ENCODE measurements at regions not wholly inside any gene's neighbourhood (a gene's known extent, or its start where the extent isn't known, plus 50 kb on each side); places are given as distances from the start of the nearest gene placed in this dataset.

- DNase-seq (ENCODE audit: extremely low spot score, unreplicated experiment), result no peak
- no peak overlapping the region for H3K4me3 Mint-ChIP-seq
- H3K27me3 Mint-ChIP-seq, result no peaks in the 10 kb centered on the region
- no peaks in the 10 kb centered on the region for H3K9me3 Mint-ChIP-seq
- no peaks in the 10 kb centered on the region for H3K4me1 Mint-ChIP-seq (ENCODE audit: unreplicated experiment)
- no peaks in the 10 kb centered on the region for H3K36me3 Mint-ChIP-seq
- TF ChIP-seq, protein P1, sequence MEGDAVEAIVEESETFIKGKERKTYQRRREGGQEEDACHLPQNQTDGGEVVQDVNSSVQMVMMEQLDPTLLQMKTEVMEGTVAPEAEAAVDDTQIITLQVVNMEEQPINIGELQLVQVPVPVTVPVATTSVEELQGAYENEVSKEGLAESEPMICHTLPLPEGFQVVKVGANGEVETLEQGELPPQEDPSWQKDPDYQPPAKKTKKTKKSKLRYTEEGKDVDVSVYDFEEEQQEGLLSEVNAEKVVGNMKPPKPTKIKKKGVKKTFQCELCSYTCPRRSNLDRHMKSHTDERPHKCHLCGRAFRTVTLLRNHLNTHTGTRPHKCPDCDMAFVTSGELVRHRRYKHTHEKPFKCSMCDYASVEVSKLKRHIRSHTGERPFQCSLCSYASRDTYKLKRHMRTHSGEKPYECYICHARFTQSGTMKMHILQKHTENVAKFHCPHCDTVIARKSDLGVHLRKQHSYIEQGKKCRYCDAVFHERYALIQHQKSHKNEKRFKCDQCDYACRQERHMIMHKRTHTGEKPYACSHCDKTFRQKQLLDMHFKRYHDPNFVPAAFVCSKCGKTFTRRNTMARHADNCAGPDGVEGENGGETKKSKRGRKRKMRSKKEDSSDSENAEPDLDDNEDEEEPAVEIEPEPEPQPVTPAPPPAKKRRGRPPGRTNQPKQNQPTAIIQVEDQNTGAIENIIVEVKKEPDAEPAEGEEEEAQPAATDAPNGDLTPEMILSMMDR (conservative IDR thresholded peaks at IDR 0.05), result no peak
- peak overlapping the region; percentile 2 for H3K27ac Mint-ChIP-seq
Measured at GRCh38 chr4:31236020-31236638, 516.0 kb downstream of the PCDH7 start.

DNA sequence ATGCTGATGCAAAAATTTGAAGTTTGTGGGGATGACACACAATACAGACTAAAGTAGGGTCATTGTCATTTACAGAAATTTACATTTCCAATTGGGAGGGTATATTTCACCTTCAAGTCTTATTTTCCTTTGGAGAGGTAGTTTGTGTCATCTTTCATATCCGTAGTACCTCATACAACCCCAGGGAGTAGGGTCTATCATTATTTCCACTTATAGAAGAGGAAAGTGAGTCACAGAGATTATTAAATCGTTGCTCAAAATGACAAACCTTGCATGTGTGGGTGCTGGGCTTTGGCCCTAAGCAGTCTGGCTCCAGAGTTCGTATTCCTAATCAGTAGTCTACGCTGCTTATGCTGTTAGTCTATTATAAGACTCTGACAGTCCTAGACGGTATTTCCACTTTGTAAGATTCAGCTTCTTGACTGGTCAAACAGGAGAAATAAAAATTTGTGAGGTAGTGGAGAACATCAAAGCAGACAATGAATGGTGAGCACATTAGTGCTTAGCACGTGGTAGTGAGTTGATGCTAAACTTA is 516.5 kb downstream of the PCDH7 start:
- TF ChIP-seq, protein P1 (conservative IDR thresholded peaks at IDR 0.05), result no peak
- Mint-ChIP-seq H3K4me3 (no peak overlapping the region), H3K27ac (no peak overlapping the region), H3K4me1 (ENCODE audit: unreplicated experiment) (peaks cover 4% of the 10 kb centered on the region), H3K36me3 (no peaks in the 10 kb centered on the region), H3K27me3 (no peaks in the 10 kb centered on the region), H3K9me3 (no peaks in the 10 kb centered on the region)
- no peak for DNase-seq (ENCODE audit: extremely low spot score, unreplicated experiment)

DNA sequence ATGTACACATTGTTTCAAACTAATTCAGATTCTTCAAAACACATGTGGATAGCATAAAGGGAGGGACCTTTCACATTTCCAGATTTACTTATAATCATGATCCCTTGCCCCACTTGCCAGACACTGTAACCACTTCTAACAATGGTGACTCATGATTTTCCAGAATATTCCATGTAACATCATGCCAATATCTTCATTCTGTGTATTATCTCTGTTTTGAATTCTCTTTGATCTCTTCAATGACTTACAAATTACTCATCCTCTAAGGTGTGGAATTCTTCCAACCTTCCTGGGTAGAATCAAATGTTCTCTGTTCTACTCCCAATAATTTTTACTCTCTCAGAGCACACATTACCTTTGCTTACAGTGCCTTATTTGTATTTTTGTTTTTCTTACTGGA is 517.1 kb downstream of the PCDH7 start:
- peaks cover 5% of the 10 kb centered on the region for H3K4me1 Mint-ChIP-seq (ENCODE audit: unreplicated experiment)
- TF ChIP-seq, protein P1 (conservative IDR thresholded peaks at IDR 0.05), result no peak
- no peaks in the 10 kb centered on the region for H3K9me3 Mint-ChIP-seq
- H3K27ac Mint-ChIP-seq, result no peak overlapping the region
- no peaks in the 10 kb centered on the region for H3K27me3 Mint-ChIP-seq
- no peaks in the 10 kb centered on the region for H3K36me3 Mint-ChIP-seq
- no peak overlapping the region for H3K4me3 Mint-ChIP-seq
- DNase-seq (ENCODE audit: extremely low spot score, unreplicated experiment), result no peak

GRCh38 chr4:31239886-31240285 is 519.7 kb downstream of the PCDH7 start:
- TF ChIP-seq, protein P1 (conservative IDR thresholded peaks at IDR 0.05), result no peak
- H3K27me3 Mint-ChIP-seq, result no peaks in the 10 kb centered on the region
- peaks cover 5% of the 10 kb centered on the region for H3K4me1 Mint-ChIP-seq (ENCODE audit: unreplicated experiment)
- no peaks in the 10 kb centered on the region for H3K36me3 Mint-ChIP-seq
- no peaks in the 10 kb centered on the region for H3K9me3 Mint-ChIP-seq
- DNase-seq (ENCODE audit: extremely low spot score, unreplicated experiment), result no peak
- H3K4me3 Mint-ChIP-seq, result no peak overlapping the region
- no peak overlapping the region for H3K27ac Mint-ChIP-seq

- TF ChIP-seq, protein P1 (conservative IDR thresholded peaks at IDR 0.05), result no peak
- H3K36me3 Mint-ChIP-seq, result no peaks in the 10 kb centered on the region
- H3K9me3 Mint-ChIP-seq, result no peaks in the 10 kb centered on the region
- no peak overlapping the region for H3K4me3 Mint-ChIP-seq
- H3K27ac Mint-ChIP-seq, result no peak overlapping the region
- no peaks in the 10 kb centered on the region for H3K27me3 Mint-ChIP-seq
- no peak for DNase-seq (ENCODE audit: extremely low spot score, unreplicated experiment)
- H3K4me1 Mint-ChIP-seq (ENCODE audit: unreplicated experiment), result peaks cover 5% of the 10 kb centered on the region
Measured at GRCh38 chr4:31241504-31242106, 521.4 kb downstream of the PCDH7 start.

Data from type B pancreatic cell (in vitro differentiated cells).